ENCODE measurements at regions not wholly inside any gene's neighbourhood (a gene's known extent, or its start where the extent isn't known, plus 50 kb on each side); places are given as distances from the start of the nearest gene placed in this dataset.

DNA sequence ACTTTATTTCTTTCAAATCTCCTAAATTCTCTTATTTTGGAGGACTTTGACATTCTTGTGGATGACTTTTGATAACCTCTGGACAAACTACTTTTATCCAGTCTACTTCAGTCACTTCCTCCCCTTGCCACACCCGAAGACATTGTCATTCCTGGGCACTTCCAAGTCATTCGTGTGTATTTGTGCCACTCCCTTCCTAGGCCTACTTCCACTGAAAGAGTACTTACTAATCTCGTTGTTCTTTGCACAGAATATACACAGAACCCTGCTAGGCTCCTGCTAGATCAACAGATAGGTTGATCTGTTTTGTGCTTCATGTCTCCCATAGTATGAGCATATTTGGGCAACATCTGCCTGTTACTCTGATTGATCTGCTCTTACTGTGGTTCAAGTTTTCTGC lies 355.4 kb downstream of the HGF start:
- Histone ChIP-seq H4K20me1 (ENCODE audit: control insufficient read depth, extremely low read depth, insufficient read depth, low read length) (no peaks in the 10 kb centered on the region), H3K9ac (ENCODE audit: insufficient read depth, low read length) (no peak overlapping the region), H3K36me3 (ENCODE audit: control insufficient read depth, insufficient read depth, low read length) (no peaks in the 10 kb centered on the region), H3K9me3 (ENCODE audit: control insufficient read depth, insufficient read depth, low read depth, low read length) (no peaks in the 10 kb centered on the region), H3K79me2 (ENCODE audit: control insufficient read depth, insufficient read depth, low read length) (no peaks in the 10 kb centered on the region), H3K4me2 (ENCODE audit: extremely low read depth, insufficient read depth, low read length) (no peak overlapping the region), H3K27me3 (ENCODE audit: control insufficient read depth, insufficient read depth, low read length) (no peaks in the 10 kb centered on the region), H2AFZ (ENCODE audit: low read length) (no peak overlapping the region), H3K4me3 (replicated peaks in 1 of 4; ENCODE audit: control extremely low read depth in 1 of 4, insufficient read depth in 1 of 4, low read depth in 3 of 4, low read length in 4 of 4) (no peak overlapping the region), H3K27ac (ENCODE audit: insufficient read depth, low read length) (no peak overlapping the region), H3K4me1 (ENCODE audit: control insufficient read depth, extremely low read depth, insufficient read depth, low read length) (no peaks in the 10 kb centered on the region)
- no peak for TF ChIP-seq EZH2 (IDR thresholded peaks at IDR 0.05; ENCODE audit: low read length, missing control alignments)
- TF ChIP-seq, protein P1, sequence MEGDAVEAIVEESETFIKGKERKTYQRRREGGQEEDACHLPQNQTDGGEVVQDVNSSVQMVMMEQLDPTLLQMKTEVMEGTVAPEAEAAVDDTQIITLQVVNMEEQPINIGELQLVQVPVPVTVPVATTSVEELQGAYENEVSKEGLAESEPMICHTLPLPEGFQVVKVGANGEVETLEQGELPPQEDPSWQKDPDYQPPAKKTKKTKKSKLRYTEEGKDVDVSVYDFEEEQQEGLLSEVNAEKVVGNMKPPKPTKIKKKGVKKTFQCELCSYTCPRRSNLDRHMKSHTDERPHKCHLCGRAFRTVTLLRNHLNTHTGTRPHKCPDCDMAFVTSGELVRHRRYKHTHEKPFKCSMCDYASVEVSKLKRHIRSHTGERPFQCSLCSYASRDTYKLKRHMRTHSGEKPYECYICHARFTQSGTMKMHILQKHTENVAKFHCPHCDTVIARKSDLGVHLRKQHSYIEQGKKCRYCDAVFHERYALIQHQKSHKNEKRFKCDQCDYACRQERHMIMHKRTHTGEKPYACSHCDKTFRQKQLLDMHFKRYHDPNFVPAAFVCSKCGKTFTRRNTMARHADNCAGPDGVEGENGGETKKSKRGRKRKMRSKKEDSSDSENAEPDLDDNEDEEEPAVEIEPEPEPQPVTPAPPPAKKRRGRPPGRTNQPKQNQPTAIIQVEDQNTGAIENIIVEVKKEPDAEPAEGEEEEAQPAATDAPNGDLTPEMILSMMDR (conservative IDR thresholded peaks at IDR 0.05 in 1 of 2, IDR thresholded peaks at IDR 0.05 in 1 of 2; ENCODE audit: low read depth in 1 of 2, low read length in 2 of 2) = no peak
- no peak for DNase-seq (ENCODE audit: low read depth in 2 of 2)

DNA sequence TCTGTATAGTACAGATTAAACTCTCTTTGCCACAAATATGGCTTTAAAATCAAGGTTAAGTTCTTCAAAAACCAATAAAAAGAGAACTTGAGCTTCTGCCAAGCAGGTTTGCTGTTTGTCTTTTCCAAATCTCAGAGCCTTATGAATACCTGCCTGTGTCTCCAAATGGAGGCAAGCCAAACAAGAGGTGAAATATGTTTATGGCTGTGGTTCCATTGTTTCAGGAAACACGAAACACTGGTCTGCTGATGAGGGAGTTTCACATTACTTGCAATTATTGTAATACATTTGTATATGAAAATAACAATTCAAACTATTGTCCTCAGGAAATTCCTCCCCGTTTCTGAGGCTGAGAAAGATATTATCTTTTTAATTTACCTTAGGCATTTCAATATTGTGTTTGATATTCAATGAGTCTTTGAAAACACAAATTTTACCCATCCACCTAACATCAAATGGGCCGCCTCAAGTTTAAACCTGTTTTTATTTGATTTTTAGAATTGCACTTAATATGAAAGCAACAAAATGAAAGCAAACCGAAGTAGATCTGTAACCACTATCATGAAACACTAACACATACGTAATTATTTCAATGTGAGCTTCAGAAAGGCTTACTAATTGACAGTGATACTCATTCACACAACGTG lies 359.3 kb downstream of the HGF start:
- Histone ChIP-seq H4K20me1 (ENCODE audit: control insufficient read depth, extremely low read depth, insufficient read depth, low read length) (no peaks in the 10 kb centered on the region), H3K4me1 (ENCODE audit: control insufficient read depth, extremely low read depth, insufficient read depth, low read length) (no peaks in the 10 kb centered on the region), H3K4me2 (ENCODE audit: extremely low read depth, insufficient read depth, low read length) (no peak overlapping the region), H3K4me3 (replicated peaks in 1 of 4; ENCODE audit: control extremely low read depth in 1 of 4, insufficient read depth in 1 of 4, low read depth in 3 of 4, low read length in 4 of 4) (no peak overlapping the region), H3K27me3 (ENCODE audit: control insufficient read depth, insufficient read depth, low read length) (no peaks in the 10 kb centered on the region), H3K27ac (ENCODE audit: insufficient read depth, low read length) (no peak overlapping the region), H3K9ac (ENCODE audit: insufficient read depth, low read length) (no peak overlapping the region), H2AFZ (ENCODE audit: low read length) (no peak overlapping the region), H3K79me2 (ENCODE audit: control insufficient read depth, insufficient read depth, low read length) (no peaks in the 10 kb centered on the region), H3K9me3 (ENCODE audit: control insufficient read depth, insufficient read depth, low read depth, low read length) (no peaks in the 10 kb centered on the region), H3K36me3 (ENCODE audit: control insufficient read depth, insufficient read depth, low read length) (no peaks in the 10 kb centered on the region)
- TF ChIP-seq, protein P1 (conservative IDR thresholded peaks at IDR 0.05 in 1 of 2, IDR thresholded peaks at IDR 0.05 in 1 of 2; ENCODE audit: low read depth in 1 of 2, low read length in 2 of 2) = no peak
- TF ChIP-seq EZH2 (IDR thresholded peaks at IDR 0.05; ENCODE audit: low read length, missing control alignments) = no peak
- DNase-seq (ENCODE audit: low read depth in 2 of 2) = no peak

DNA sequence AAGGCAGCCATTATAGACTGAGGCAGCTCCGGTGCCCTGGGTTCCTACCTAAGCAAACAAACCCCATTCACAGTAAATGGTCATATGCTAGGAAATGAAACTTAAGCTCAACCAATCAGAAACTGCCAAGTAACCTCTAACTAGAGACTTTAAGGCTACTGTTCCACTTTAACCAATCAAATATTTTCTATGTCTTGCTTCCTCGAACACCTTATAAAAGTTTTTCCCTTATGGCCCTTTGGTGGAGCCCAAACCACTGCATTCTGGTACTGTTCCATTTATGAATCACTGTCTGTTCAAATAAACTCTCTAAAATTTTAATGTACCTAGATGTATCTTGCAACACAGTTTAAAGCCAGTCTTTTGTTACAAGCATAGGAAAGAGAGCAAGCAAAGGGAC lies 361.1 kb downstream of the HGF start:
- H3K36me3 ChIP-seq (ENCODE audit: control insufficient read depth, insufficient read depth, low read length) = no peaks in the 10 kb centered on the region
- H3K27ac ChIP-seq (ENCODE audit: insufficient read depth, low read length) = no peak overlapping the region
- no peaks in the 10 kb centered on the region for H3K79me2 ChIP-seq (ENCODE audit: control insufficient read depth, insufficient read depth, low read length)
- no peak for TF ChIP-seq EZH2 (IDR thresholded peaks at IDR 0.05; ENCODE audit: low read length, missing control alignments)
- TF ChIP-seq, protein P1 (conservative IDR thresholded peaks at IDR 0.05 in 1 of 2, IDR thresholded peaks at IDR 0.05 in 1 of 2; ENCODE audit: low read depth in 1 of 2, low read length in 2 of 2) = no peak
- H2AFZ ChIP-seq (ENCODE audit: low read length) = no peak overlapping the region
- no peaks in the 10 kb centered on the region for H4K20me1 ChIP-seq (ENCODE audit: control insufficient read depth, extremely low read depth, insufficient read depth, low read length)
- H3K4me1 ChIP-seq (ENCODE audit: control insufficient read depth, extremely low read depth, insufficient read depth, low read length) = no peaks in the 10 kb centered on the region
- H3K27me3 ChIP-seq (ENCODE audit: control insufficient read depth, insufficient read depth, low read length) = no peaks in the 10 kb centered on the region
- DNase-seq (ENCODE audit: low read depth in 2 of 2) = peak in 1 of 2 donors; percentile 11
- no peak overlapping the region for H3K9ac ChIP-seq (ENCODE audit: insufficient read depth, low read length)
- H3K9me3 ChIP-seq (ENCODE audit: control insufficient read depth, insufficient read depth, low read depth, low read length) = no peaks in the 10 kb centered on the region
- H3K4me3 ChIP-seq (replicated peaks in 1 of 4; ENCODE audit: control extremely low read depth in 1 of 4, insufficient read depth in 1 of 4, low read depth in 3 of 4, low read length in 4 of 4) = no peak overlapping the region
- no peak overlapping the region for H3K4me2 ChIP-seq (ENCODE audit: extremely low read depth, insufficient read depth, low read length)

Measured in fibroblast of lung (primary cell).